SK-N-SH treated with all-trans-retinoic acid at 6 μM for 48 hours (cell line): ENCODE measurements at regions not wholly inside any gene's neighbourhood (a gene's known extent, or its start where the extent isn't known, plus 50 kb on each side); places are given as distances from the start of the nearest gene placed in this dataset.

ENCODE experiments used
- ATAC-seq: fragments of 200-7000 bp; cut with Tn5 transposase; 3 replicates; pipeline ENCODE4 v1.9.1; 2020; ENCODE audit warnings: mild to moderate bottlenecking, moderate library complexity
- ARNTL ChIP-seq: fragments of 450-650 bp; formaldehyde crosslinking; IDR thresholded peaks from 2 replicates; pipeline ENCODE4 v1.5.0; 2020; ENCODE audit warnings: low read depth, mild to moderate bottlenecking, moderate library complexity, borderline replicate concordance
- BACH2 ChIP-seq: fragments of 250-450 bp; sonication (Bioruptor Pico); IDR thresholded peaks from 2 replicates; pipeline ENCODE4 v1.9.0; 2021; ENCODE audit warnings: mild to moderate bottlenecking, borderline replicate concordance
- GLIS3 ChIP-seq: fragments of 250-450 bp; sonication (Bioruptor Pico); IDR thresholded peaks from 2 replicates; pipeline ENCODE4 v1.5.0; 2020; ENCODE audit warnings: mild to moderate bottlenecking, moderate library complexity
- OSR1 ChIP-seq: fragments of 250-450 bp; sonication (Bioruptor Pico); IDR thresholded peaks from 2 replicates; pipeline ENCODE4 v1.8.0; 2022; ENCODE audit warnings: moderate library complexity, mild to moderate bottlenecking, inconsistent platforms
- PPARA ChIP-seq: fragments of 250-450 bp; sonication (Bioruptor Pico); IDR thresholded peaks from 2 replicates; pipeline ENCODE4 v1.5.0; 2020; ENCODE audit warnings: mild to moderate bottlenecking, borderline replicate concordance
- RARB ChIP-seq: fragments of 250-450 bp; sonication (Bioruptor Pico); IDR thresholded peaks from 2 replicates; pipeline ENCODE4 v1.8.0; 2021; ENCODE audit warnings: mild to moderate bottlenecking, moderate library complexity
- TCF4 ChIP-seq: fragments of 250-450 bp; sonication (Bioruptor Pico); IDR thresholded peaks from 2 replicates; pipeline ENCODE4 v1.8.0; 2021; ENCODE audit warnings: mild to moderate bottlenecking, moderate library complexity, borderline replicate concordance
- ZC3H10 ChIP-seq: fragments of 250-450 bp; sonication (Bioruptor Pico); IDR thresholded peaks from 2 replicates; pipeline ENCODE4 v1.5.1; 2021; ENCODE audit warnings: mild to moderate bottlenecking, moderate library complexity
- ZFP3 ChIP-seq: fragments of 250-450 bp; sonication (Bioruptor Pico); IDR thresholded peaks from 2 replicates; pipeline ENCODE4 v1.5.0; 2020; ENCODE audit warnings: mild to moderate bottlenecking, moderate library complexity
- ZNF565 ChIP-seq: fragments of 450-650 bp; formaldehyde crosslinking; conservative IDR thresholded peaks from 2 replicates; pipeline ENCODE4 v1.5.0; 2020; ENCODE audit warnings: low read depth, mild to moderate bottlenecking, moderate library complexity
- ZNF70 ChIP-seq: fragments of 450-650 bp; formaldehyde crosslinking; IDR thresholded peaks from 2 replicates; pipeline ENCODE4 v1.5.0; 2020; ENCODE audit warnings: mild to moderate bottlenecking, moderate library complexity
- ZNF8 ChIP-seq: fragments of 450-650 bp; formaldehyde crosslinking; IDR thresholded peaks from 2 replicates; pipeline ENCODE4 v1.5.0; 2020; ENCODE audit warnings: mild to moderate bottlenecking, moderate library complexity
- TF ChIP-seq, protein P1 (sequence below): fragments of 250-450 bp; sonication (Bioruptor Pico); IDR thresholded peaks from 2 replicates; pipeline ENCODE4 v1.8.0; 2021; ENCODE audit warnings: low read depth, mild to moderate bottlenecking, moderate library complexity, borderline replicate concordance
- TF ChIP-seq, protein P2 (sequence below): fragments of 250-450 bp; sonication (Bioruptor Pico); IDR thresholded peaks from 2 replicates; pipeline ENCODE4 v1.8.0; 2020; ENCODE audit warnings: mild to moderate bottlenecking, moderate library complexity, borderline replicate concordance
- TF ChIP-seq, protein P3 (sequence below): fragments of 250-450 bp; sonication (Bioruptor Pico); IDR thresholded peaks from 2 replicates; pipeline ENCODE4 v1.5.1; 2020; ENCODE audit warnings: low read depth, mild to moderate bottlenecking, moderate library complexity
- TF ChIP-seq, protein P4 (sequence below): fragments of 250-450 bp; sonication (Bioruptor Pico); IDR thresholded peaks from 2 replicates; pipeline ENCODE4 v1.5.0; 2020; ENCODE audit warnings: mild to moderate bottlenecking, moderate library complexity
- TF ChIP-seq, protein P5 (sequence below): fragments of 250-450 bp; sonication (Bioruptor Pico); IDR thresholded peaks from 2 replicates; pipeline ENCODE4 v1.5.1; 2021; ENCODE audit warnings: mild to moderate bottlenecking, moderate library complexity

DNA sequence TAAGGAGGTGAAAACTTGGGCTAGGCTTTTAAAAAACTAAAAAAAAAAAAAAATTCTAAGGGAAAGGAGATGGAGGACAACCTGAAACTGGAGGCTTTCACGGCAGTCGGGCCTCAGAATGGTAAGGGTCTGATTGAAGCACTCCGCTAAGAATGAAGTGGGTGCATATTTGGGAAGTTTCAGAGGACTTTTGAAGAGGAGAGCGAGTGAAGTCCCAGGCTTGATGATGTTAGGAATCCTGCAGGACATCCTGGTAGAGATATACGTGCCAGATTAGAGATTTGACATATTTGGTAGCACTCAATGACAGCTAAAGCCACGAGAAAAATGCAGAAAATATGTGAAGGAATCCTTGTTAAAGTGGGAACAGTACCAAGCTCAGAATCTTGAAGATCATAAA is 186.2 kb downstream of the SNAPC1 start (continued):
- TF ChIP-seq, protein P1, sequence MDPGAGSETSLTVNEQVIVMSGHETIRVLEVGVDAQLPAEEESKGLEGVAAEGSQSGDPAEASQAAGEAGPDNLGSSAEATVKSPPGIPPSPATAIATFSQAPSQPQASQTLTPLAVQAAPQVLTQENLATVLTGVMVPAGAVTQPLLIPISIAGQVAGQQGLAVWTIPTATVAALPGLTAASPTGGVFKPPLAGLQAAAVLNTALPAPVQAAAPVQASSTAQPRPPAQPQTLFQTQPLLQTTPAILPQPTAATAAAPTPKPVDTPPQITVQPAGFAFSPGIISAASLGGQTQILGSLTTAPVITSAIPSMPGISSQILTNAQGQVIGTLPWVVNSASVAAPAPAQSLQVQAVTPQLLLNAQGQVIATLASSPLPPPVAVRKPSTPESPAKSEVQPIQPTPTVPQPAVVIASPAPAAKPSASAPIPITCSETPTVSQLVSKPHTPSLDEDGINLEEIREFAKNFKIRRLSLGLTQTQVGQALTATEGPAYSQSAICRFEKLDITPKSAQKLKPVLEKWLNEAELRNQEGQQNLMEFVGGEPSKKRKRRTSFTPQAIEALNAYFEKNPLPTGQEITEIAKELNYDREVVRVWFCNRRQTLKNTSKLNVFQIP (CRISPR knock-in tag), result no peak

DNA sequence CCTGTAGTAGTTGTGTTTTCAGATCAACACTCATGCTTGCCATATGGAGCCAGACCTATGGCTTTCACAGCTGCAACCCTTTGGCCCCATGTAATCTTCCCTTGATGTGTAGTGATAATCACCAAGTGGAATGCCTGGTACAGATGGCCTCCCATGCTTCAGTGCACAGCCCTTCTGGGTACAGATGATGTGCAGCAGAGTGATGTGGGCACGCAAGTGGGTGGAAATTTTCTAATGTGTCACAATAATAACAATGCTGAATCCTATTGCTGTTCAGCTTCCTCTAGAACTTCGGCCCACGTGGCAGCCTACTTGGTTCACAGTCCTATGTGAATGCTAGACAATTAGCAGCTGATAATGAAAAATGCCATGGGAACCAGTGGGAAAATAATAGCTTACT is 188.1 kb downstream of the SNAPC1 start:
- no peak for ATAC-seq
- no peak for TF ChIP-seq PPARA
- TF ChIP-seq, protein P2, sequence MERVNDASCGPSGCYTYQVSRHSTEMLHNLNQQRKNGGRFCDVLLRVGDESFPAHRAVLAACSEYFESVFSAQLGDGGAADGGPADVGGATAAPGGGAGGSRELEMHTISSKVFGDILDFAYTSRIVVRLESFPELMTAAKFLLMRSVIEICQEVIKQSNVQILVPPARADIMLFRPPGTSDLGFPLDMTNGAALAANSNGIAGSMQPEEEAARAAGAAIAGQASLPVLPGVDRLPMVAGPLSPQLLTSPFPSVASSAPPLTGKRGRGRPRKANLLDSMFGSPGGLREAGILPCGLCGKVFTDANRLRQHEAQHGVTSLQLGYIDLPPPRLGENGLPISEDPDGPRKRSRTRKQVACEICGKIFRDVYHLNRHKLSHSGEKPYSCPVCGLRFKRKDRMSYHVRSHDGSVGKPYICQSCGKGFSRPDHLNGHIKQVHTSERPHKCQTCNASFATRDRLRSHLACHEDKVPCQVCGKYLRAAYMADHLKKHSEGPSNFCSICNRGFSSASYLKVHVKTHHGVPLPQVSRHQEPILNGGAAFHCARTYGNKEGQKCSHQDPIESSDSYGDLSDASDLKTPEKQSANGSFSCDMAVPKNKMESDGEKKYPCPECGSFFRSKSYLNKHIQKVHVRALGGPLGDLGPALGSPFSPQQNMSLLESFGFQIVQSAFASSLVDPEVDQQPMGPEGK (CRISPR knock-in tag), result no peak
- peak; percentile 59; the same call in 1 of the 2 replicates for TF ChIP-seq TCF4

DNA sequence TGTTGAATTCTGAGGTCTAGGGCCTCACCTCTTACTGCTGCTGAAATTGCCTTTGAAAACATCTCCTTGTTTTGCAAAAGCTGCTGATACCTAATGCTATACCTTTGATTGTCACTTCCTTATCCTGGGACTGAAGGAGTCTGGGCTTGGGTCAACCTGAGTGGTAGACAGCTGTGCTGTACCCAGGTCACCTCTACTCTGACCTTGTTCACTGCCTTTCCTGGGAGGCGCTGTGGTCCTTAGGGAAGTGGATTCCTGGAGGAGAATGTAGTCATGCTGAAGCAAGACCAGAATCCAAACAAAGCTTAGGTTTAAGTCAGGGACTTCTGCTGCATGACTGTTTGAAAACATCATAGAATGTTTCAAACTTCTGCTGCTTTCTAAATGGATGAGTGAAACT is 191.4 kb downstream of the SNAPC1 start:
- no peak for TF ChIP-seq ZNF70
- no peak for TF ChIP-seq TCF4
- no peak for TF ChIP-seq ZC3H10 (CRISPR knock-in tag)
- TF ChIP-seq RARB, result no peak
- no peak for TF ChIP-seq PPARA
- TF ChIP-seq, protein P2 (CRISPR knock-in tag), result no peak
- TF ChIP-seq ARNTL, result no peak
- TF ChIP-seq, protein P3, sequence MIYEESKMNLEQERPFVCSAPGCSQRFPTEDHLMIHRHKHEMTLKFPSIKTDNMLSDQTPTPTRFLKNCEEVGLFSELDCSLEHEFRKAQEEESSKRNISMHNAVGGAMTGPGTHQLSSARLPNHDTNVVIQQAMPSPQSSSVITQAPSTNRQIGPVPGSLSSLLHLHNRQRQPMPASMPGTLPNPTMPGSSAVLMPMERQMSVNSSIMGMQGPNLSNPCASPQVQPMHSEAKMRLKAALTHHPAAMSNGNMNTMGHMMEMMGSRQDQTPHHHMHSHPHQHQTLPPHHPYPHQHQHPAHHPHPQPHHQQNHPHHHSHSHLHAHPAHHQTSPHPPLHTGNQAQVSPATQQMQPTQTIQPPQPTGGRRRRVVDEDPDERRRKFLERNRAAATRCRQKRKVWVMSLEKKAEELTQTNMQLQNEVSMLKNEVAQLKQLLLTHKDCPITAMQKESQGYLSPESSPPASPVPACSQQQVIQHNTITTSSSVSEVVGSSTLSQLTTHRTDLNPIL (CRISPR knock-in tag), result no peak
- TF ChIP-seq ZNF565 (CRISPR knock-in tag), result no peak
- no peak for TF ChIP-seq ZNF8
- TF ChIP-seq, protein P1 (CRISPR knock-in tag), result no peak
- TF ChIP-seq, protein P4, sequence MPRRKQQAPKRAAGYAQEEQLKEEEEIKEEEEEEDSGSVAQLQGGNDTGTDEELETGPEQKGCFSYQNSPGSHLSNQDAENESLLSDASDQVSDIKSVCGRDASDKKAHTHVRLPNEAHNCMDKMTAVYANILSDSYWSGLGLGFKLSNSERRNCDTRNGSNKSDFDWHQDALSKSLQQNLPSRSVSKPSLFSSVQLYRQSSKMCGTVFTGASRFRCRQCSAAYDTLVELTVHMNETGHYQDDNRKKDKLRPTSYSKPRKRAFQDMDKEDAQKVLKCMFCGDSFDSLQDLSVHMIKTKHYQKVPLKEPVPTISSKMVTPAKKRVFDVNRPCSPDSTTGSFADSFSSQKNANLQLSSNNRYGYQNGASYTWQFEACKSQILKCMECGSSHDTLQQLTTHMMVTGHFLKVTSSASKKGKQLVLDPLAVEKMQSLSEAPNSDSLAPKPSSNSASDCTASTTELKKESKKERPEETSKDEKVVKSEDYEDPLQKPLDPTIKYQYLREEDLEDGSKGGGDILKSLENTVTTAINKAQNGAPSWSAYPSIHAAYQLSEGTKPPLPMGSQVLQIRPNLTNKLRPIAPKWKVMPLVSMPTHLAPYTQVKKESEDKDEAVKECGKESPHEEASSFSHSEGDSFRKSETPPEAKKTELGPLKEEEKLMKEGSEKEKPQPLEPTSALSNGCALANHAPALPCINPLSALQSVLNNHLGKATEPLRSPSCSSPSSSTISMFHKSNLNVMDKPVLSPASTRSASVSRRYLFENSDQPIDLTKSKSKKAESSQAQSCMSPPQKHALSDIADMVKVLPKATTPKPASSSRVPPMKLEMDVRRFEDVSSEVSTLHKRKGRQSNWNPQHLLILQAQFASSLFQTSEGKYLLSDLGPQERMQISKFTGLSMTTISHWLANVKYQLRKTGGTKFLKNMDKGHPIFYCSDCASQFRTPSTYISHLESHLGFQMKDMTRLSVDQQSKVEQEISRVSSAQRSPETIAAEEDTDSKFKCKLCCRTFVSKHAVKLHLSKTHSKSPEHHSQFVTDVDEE (CRISPR knock-in tag), result no peak
- TF ChIP-seq BACH2, result no peak
- no peak for TF ChIP-seq ZFP3 (CRISPR knock-in tag)
- no peak for TF ChIP-seq OSR1 (CRISPR knock-in tag)
- ATAC-seq, result no peak

DNA sequence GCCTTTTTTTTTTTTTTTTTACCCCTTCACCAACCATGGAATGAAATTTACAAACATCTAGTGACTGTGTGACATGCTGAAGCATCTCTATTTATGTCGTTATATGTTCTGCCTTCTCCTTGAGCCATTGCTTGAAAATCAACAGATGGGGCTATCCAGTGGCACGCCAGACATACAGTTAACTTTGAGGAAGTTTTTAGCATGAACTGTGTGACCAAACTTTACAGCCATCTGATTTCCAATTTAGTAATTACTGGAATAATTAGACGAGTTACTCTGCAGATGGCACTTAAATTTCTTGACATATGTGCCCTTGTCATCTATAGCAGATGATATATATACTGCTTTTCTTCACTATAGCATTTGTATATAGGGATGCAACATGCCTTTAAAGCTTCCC is 192.1 kb downstream of the SNAPC1 start:
- no peak for ATAC-seq
- TF ChIP-seq BACH2 (no peak), ZNF70 (no peak), GLIS3 (no peak), RARB (no peak)
- TF ChIP-seq, protein P5, sequence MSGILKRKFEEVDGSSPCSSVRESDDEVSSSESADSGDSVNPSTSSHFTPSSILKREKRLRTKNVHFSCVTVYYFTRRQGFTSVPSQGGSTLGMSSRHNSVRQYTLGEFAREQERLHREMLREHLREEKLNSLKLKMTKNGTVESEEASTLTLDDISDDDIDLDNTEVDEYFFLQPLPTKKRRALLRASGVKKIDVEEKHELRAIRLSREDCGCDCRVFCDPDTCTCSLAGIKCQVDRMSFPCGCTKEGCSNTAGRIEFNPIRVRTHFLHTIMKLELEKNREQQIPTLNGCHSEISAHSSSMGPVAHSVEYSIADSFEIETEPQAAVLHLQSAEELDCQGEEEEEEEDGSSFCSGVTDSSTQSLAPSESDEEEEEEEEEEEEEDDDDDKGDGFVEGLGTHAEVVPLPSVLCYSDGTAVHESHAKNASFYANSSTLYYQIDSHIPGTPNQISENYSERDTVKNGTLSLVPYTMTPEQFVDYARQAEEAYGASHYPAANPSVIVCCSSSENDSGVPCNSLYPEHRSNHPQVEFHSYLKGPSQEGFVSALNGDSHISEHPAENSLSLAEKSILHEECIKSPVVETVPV (CRISPR knock-in tag), result no peak
- TF ChIP-seq, protein P1 (CRISPR knock-in tag), result no peak
- TF ChIP-seq, protein P2 (CRISPR knock-in tag), result no peak
